Endothelial cell of umbilical vein (primary cell): ENCODE measurements at regions not wholly inside any gene's neighbourhood (a gene's known extent, or its start where the extent isn't known, plus 50 kb on each side); places are given as distances from the start of the nearest gene placed in this dataset.

Experiments used
- BruUV-seq: library from RNA; stranded (reverse); fragments of 400-500 nt; replicated peaks from 2 replicates; lab custom pipeline; 2021; lab: Mats Ljungman, UMichigan
- CTCF ChIA-PET: fragments of 300-600, 350-600 bp; sonication (Branson Sonifier 250); formaldehyde crosslinking; loops from one replicate; lab custom pipeline; 2021; ENCODE audit warnings: antibody characterized with exemption, inconsistent platforms; lab: Charles Lee
- POLR2A ChIA-PET: fragments of 300-600, 350-600 bp; sonication (Branson Sonifier 250); formaldehyde crosslinking; loops from one replicate; lab custom pipeline; 2021; ENCODE audit warnings: antibody characterized with exemption, inconsistent platforms; lab: Charles Lee
- DNase-seq: peaks from one replicate; pipeline ENCODE4 v3.0.0-alpha.2; 2011; ENCODE audit warnings: low read depth, low spot score
- FAIRE-seq: peaks from 2 replicates; lab custom pipeline; 2011; peaks lifted over from hg19 to GRCh38; lab: Jason Lieb, UNC
- H2AFZ ChIP-seq: 2 replicates; pipeline ENCODE4 v1.6.0; 2012; ENCODE audit warnings: low read depth, low read length, control low read depth, inconsistent platforms
- H3K27ac ChIP-seq: 2 replicates; pipeline ENCODE4 v1.5.1; 2011; ENCODE audit warnings: low read depth, mild to moderate bottlenecking, control low read depth, low read length, moderate library complexity; ENCODE audit not compliant: insufficient read depth
- H3K27me3 ChIP-seq, 2 experiments: 2 replicates each; pipeline versions ENCODE4 v1.6.0 to v1.6.1; 2011; ENCODE audit warnings: low read length in 2 of 2, mixed read lengths in 1 of 2; ENCODE audit not compliant: control insufficient read depth in 2 of 2, insufficient read depth in 2 of 2
- H3K36me3 ChIP-seq, 2 experiments: 2 replicates in 1 of 2; 3 replicates in 1 of 2; pipeline ENCODE4 v1.5.1; 2011; ENCODE audit warnings: low read length in 2 of 2, mild to moderate bottlenecking in 1 of 2, moderate library complexity in 1 of 2; ENCODE audit not compliant: control insufficient read depth in 2 of 2, insufficient read depth in 2 of 2; ENCODE audit errors: extremely low read depth in 1 of 2
- H3K4me1 ChIP-seq: 3 replicates; pipeline ENCODE4 v1.5.1; 2011; ENCODE audit warnings: mild to moderate bottlenecking, low read length; ENCODE audit not compliant: control insufficient read depth, insufficient read depth; ENCODE audit errors: extremely low read depth
- H3K4me2 ChIP-seq: 2 replicates; pipeline ENCODE4 v1.6.1; 2011; ENCODE audit warnings: low read length, control low read depth, mixed read lengths; ENCODE audit not compliant: insufficient read depth
- H3K4me3 ChIP-seq, 3 experiments: fragments of 200-600 bp in 1 of 3; sonication (generic), shearing (Covaris generic) in 1 of 3; replicated peaks in 1 of 3; 2 replicates each; pipeline ENCODE4 v1.5.1; 2011 to 2016; ENCODE audit warnings: control low read depth in 3 of 3, low read length in 3 of 3, mild to moderate bottlenecking in 2 of 3, inconsistent platforms in 1 of 3, low read depth in 1 of 3, moderate library complexity in 1 of 3; ENCODE audit not compliant: insufficient read depth in 1 of 3
- H3K79me2 ChIP-seq: 2 replicates; pipeline ENCODE4 v1.6.0; 2012; ENCODE audit warnings: low read length, inconsistent platforms; ENCODE audit not compliant: control insufficient read depth, insufficient read depth
- H3K9ac ChIP-seq: replicated peaks from 2 replicates; pipeline ENCODE3; 2011; ENCODE audit warnings: low read length, control low read depth; ENCODE audit not compliant: insufficient read depth; ENCODE audit errors: extremely low read depth
- H3K9me1 ChIP-seq: replicated peaks from 3 replicates; pipeline ENCODE4 v1.6.0; 2011; ENCODE audit warnings: mild to moderate bottlenecking, low read length; ENCODE audit not compliant: control insufficient read depth, insufficient read depth; ENCODE audit errors: extremely low read depth
- H3K9me3 ChIP-seq: replicated peaks from 2 replicates; pipeline ENCODE4 v1.5.1; 2012; ENCODE audit warnings: low read length, inconsistent platforms; ENCODE audit not compliant: control insufficient read depth, insufficient read depth
- H4K20me1 ChIP-seq: replicated peaks from 2 replicates; pipeline ENCODE3; 2011; ENCODE audit warnings: mild to moderate bottlenecking, low read length; ENCODE audit not compliant: control insufficient read depth, insufficient read depth; ENCODE audit errors: extremely low read depth
- CTCF ChIP-seq, 2 donors: IDR thresholded peaks; 1 replicate in 1 of 2; 2 replicates in 1 of 2; pipeline ENCODE4 v1.5.1; 2011; ENCODE audit warnings: low read length in 2 of 2, mild to moderate bottlenecking in 2 of 2, moderate library complexity in 2 of 2, control low read depth in 1 of 2, inconsistent platforms in 1 of 2, low read depth in 1 of 2; ENCODE audit not compliant: insufficient read depth in 1 of 2; ENCODE audit errors: extremely low read depth in 1 of 2
- EZH2 ChIP-seq: IDR thresholded peaks from 2 replicates; pipeline ENCODE4 v1.6.1; 2012; ENCODE audit warnings: borderline replicate concordance, low read depth, mild to moderate bottlenecking, moderate library complexity, low read length, inconsistent platforms; ENCODE audit not compliant: severe bottlenecking
- FOS ChIP-seq: IDR thresholded peaks from 2 replicates; pipeline ENCODE4 v1.6.1; 2011; ENCODE audit warnings: mild to moderate bottlenecking, low read length, moderate library complexity, borderline replicate concordance; ENCODE audit not compliant: insufficient read depth
- GATA2 ChIP-seq: IDR thresholded peaks from 2 replicates; pipeline ENCODE4 v1.7.0; 2011; ENCODE audit warnings: low read depth, mild to moderate bottlenecking, moderate library complexity, mixed read lengths, low read length; ENCODE audit not compliant: insufficient read length, insufficient read depth
- JUN ChIP-seq: IDR thresholded peaks from 2 replicates; pipeline ENCODE4 v1.6.1; 2011; ENCODE audit warnings: borderline replicate concordance, low read depth; ENCODE audit not compliant: insufficient read length, insufficient read depth
- MAX ChIP-seq: IDR thresholded peaks from 2 replicates; pipeline ENCODE4 v1.6.1; 2011; ENCODE audit not compliant: insufficient read depth, insufficient read length
- MYC ChIP-seq: IDR thresholded peaks from one replicate; pipeline ENCODE4 v1.6.1; 2011; ENCODE audit warnings: mild to moderate bottlenecking, low read depth, low read length
- POLR2A ChIP-seq: IDR thresholded peaks from 2 replicates; pipeline ENCODE4 v1.6.1; 2012; ENCODE audit warnings: low read depth, mild to moderate bottlenecking, control low read depth, low read length
- POLR2AphosphoS5 ChIP-seq: IDR thresholded peaks from 2 replicates; pipeline ENCODE4 v1.6.1; 2012; ENCODE audit warnings: low read depth, mild to moderate bottlenecking, control low read depth, low read length, moderate library complexity; ENCODE audit not compliant: insufficient read depth
- dilution Hi-C: fragments of 300-500 bp; cut with MboI; formaldehyde crosslinking; loops from one replicate; pipeline ENCODE4 v1.15.0; 2019; ENCODE audit warnings: low sequenced_read_pairs; ENCODE audit not compliant: extremely low pct_ligation_motif_present
- intact Hi-C: fragments of 100-400 bp; cut with micrococcal nuclease; formaldehyde crosslinking; loops from one replicate; pipeline ENCODE4 v1.10.0; 2022

GRCh38 chr4:181278941-181279340, 964.3 kb upstream of the TENM3 start:
- CTCF ChIA-PET = no interaction called here
- dilution Hi-C loops (no loop called here), intact Hi-C loops (no loop called here)
- no TSS peak for BruUV-seq
- Histone ChIP-seq H3K9me1 (no peaks in the 10 kb centered on the region), H3K27ac (no peak overlapping the region), H3K79me2 (no peaks in the 10 kb centered on the region), H2AFZ (no peak overlapping the region), H3K4me1 (no peaks in the 10 kb centered on the region), H3K9me3 (no peaks in the 10 kb centered on the region), H3K4me3 (no peak overlapping the region), H3K27me3 (no peaks in the 10 kb centered on the region), H3K36me3 (no peaks in the 10 kb centered on the region), H3K4me2 (no peak overlapping the region), H4K20me1 (no peaks in the 10 kb centered on the region), H3K9ac (no peak overlapping the region)
- POLR2A ChIA-PET = no interaction called here
- DNase-seq = no peak
- no peak for FAIRE-seq
- TF ChIP-seq MAX = no peak
- no peak for TF ChIP-seq GATA2
- TF ChIP-seq EZH2 = no peak
- no peak for TF ChIP-seq POLR2A
- TF ChIP-seq MYC = no peak
- TF ChIP-seq FOS = no peak
- no peak for TF ChIP-seq POLR2AphosphoS5
- no peak for TF ChIP-seq CTCF (IDR thresholded peaks at IDR 0.05; ENCODE audit: extremely low read depth in 1 of 2, insufficient read depth in 1 of 2, low read depth in 1 of 2, low read length in 2 of 2)
- TF ChIP-seq JUN = no peak
